HepG2 (cell line): ENCODE measurements at regions not wholly inside any gene's neighbourhood (a gene's known extent, or its start where the extent isn't known, plus 50 kb on each side); places are given as distances from the start of the nearest gene placed in this dataset.
A peak's percentile ranks its signal among the peaks of the same experiment; 100 is the strongest.
"Not testable (repeated sequence)": the region's sequence is repeated elsewhere in the genome, so short reads cannot be mapped to it uniquely, and the experiment has no call there.

ENCODE experiments used
- ATAC-seq: fragments of 200-7000 bp; cut with Tn5 transposase; 3 replicates; pipeline ENCODE4 v1.9.1; 2020; ENCODE audit warnings: mild to moderate bottlenecking, moderate library complexity
- BruUV-seq: library from RNA; stranded (reverse); fragments of 400-500 nt; replicated peaks from 2 replicates; lab custom pipeline; 2021; lab: Mats Ljungman, UMichigan
- CTCF ChIA-PET: fragments of 300-600 bp; formaldehyde crosslinking; extraction: SDS; loops from one replicate; lab custom pipeline; 2021; ENCODE audit warnings: low total read pairs, inconsistent platforms, low intra/inter-chr PET ratio; lab: Yijun Ruan, JAX
- POLR2A ChIA-PET: fragments of 350-600 bp; sonication (Branson Sonifier 250); formaldehyde crosslinking; loops from one replicate; lab custom pipeline; 2020; ENCODE audit warnings: antibody characterized with exemption, inconsistent platforms; lab: Yijun Ruan, JAX
- DNase-seq: peaks from one replicate; pipeline ENCODE4 v3.0.0-alpha.2; 2015; ENCODE audit warnings: low spot score
- FAIRE-seq: peaks from 3 replicates; lab custom pipeline; 2011; peaks lifted over from hg19 to GRCh38; lab: Jason Lieb, UNC
- H2AFZ ChIP-seq: one replicate; pipeline ENCODE4 v1.6.1; 2011; ENCODE audit warnings: low read length, inconsistent platforms
- H3K27ac ChIP-seq: fragments of 300-600 bp; 3 replicates; pipeline ENCODE4 v1.8.0; 2011; ENCODE audit warnings: mixed run types, mild to moderate bottlenecking, mixed read lengths, low read length, inconsistent platforms; ENCODE audit not compliant: insufficient read depth; ENCODE audit errors: extremely low read length
- H3K27me3 ChIP-seq, 2 experiments: fragments of 200-600 bp in 1 of 2; 2 replicates in 1 of 2; 3 replicates in 1 of 2; pipeline versions ENCODE4 v1.6.0 to v1.8.0; 2011; ENCODE audit warnings: low read length in 2 of 2, mild to moderate bottlenecking in 2 of 2, moderate library complexity in 2 of 2, inconsistent platforms in 1 of 2; ENCODE audit not compliant: insufficient read depth in 2 of 2, control insufficient read depth in 1 of 2
- H3K36me3 ChIP-seq, 2 experiments: fragments of 200-600 bp in 1 of 2; replicated peaks in 1 of 2; 2 replicates in 1 of 2; 3 replicates in 1 of 2; pipeline versions ENCODE4 v1.5.1 to v1.8.0; 2011; ENCODE audit warnings: low read length in 2 of 2, inconsistent platforms in 1 of 2; ENCODE audit not compliant: insufficient read depth in 2 of 2, control insufficient read depth in 1 of 2
- H3K4me1 ChIP-seq: 2 replicates; pipeline ENCODE4 v1.5.1; 2012; ENCODE audit warnings: low read length, inconsistent platforms; ENCODE audit not compliant: insufficient read depth
- H3K4me2 ChIP-seq: 2 replicates; pipeline ENCODE4 v1.6.0; 2011; ENCODE audit warnings: low read depth, low read length, inconsistent platforms
- H3K4me3 ChIP-seq, 3 experiments: fragments of 200-600 bp in 1 of 3; sonication (generic), shearing (Covaris generic) in 1 of 3; replicated peaks in 1 of 3; 2 replicates each; pipeline ENCODE4 v1.5.1; 2011 to 2016; ENCODE audit warnings: low read length in 3 of 3, inconsistent platforms in 2 of 3, low read depth in 2 of 3, mild to moderate bottlenecking in 2 of 3, control low read depth in 1 of 3, mixed read lengths in 1 of 3; ENCODE audit not compliant: insufficient read depth in 1 of 3
- H3K79me2 ChIP-seq: one replicate; pipeline ENCODE4 v1.6.1; 2011; ENCODE audit warnings: low read length, inconsistent platforms; ENCODE audit not compliant: insufficient read depth
- H3K9ac ChIP-seq: 2 replicates; pipeline ENCODE4 v1.6.0; 2011; ENCODE audit warnings: mild to moderate bottlenecking, low read depth, low read length, inconsistent platforms; ENCODE audit not compliant: insufficient read depth
- H3K9me3 ChIP-seq: 2 replicates; pipeline ENCODE4 v1.5.1; 2012; ENCODE audit warnings: mild to moderate bottlenecking, low read length
- H4K20me1 ChIP-seq: 2 replicates; pipeline ENCODE4 v1.6.0; 2011; ENCODE audit warnings: inconsistent platforms, mild to moderate bottlenecking, low read length, moderate library complexity; ENCODE audit not compliant: insufficient read depth
- ATF7 ChIP-seq, 2 experiments: fragments of 450-650 bp in 1 of 2; sonication (generic) in 1 of 2; formaldehyde crosslinking in 1 of 2; IDR thresholded peaks; 2 replicates each; pipeline versions ENCODE4 v1.4.0 to v1.6.1; 2016 to 2020; ENCODE audit warnings: antibody characterized with exemption in 1 of 2, mild to moderate bottlenecking in 1 of 2, missing genetic modification reagents in 1 of 2
- CREB1 ChIP-seq, 2 experiments: fragments of 450-650 bp in 1 of 2; IDR thresholded peaks; 2 replicates each; pipeline ENCODE4 v1.6.1; 2016 to 2017; ENCODE audit warnings: control low read depth in 1 of 2, mild to moderate bottlenecking in 1 of 2, missing compliant biosample characterization in 1 of 2, missing genetic modification characterization in 1 of 2
- WGBS: methylation state at CpG from one replicate; pipeline ENCODE4 v1.1.6; 2017; ENCODE audit warnings: low lambda C conversion rate; 5-methylcytosine and 5-hydroxymethylcytosine counted together
- in situ Hi-C: cut with HindIII; loops from 2 replicates; pipeline ENCODE4 v1.10.0; 2017; ENCODE audit warnings: low pct_unique_long_range_greater_than_20kb; ENCODE audit not compliant: extremely low pct_ligation_motif_present
- intact Hi-C: fragments of 100-400 bp; cut with micrococcal nuclease; formaldehyde crosslinking; loops from one replicate; pipeline ENCODE4 v1.10.0; 2022; ENCODE audit not compliant: unreplicated experiment

GRCh38 chr16:34609435-34609834 is 1150.0 kb downstream of the TP53TG3F start:
- H3K36me3 ChIP-seq; H3K9me3 ChIP-seq; ATAC-seq; CTCF ChIA-PET; H3K4me3 ChIP-seq; DNase-seq; FAIRE-seq; H3K9ac ChIP-seq; intact Hi-C loops; H3K4me1 ChIP-seq; in situ Hi-C loops; POLR2A ChIA-PET; H3K4me2 ChIP-seq; BruUV-seq; H3K27ac ChIP-seq; H4K20me1 ChIP-seq; H3K27me3 ChIP-seq; H3K79me2 ChIP-seq; H2AFZ ChIP-seq; TF ChIP-seq CREB1, ATF7 (CRISPR knock-in tag; IDR thresholded peaks at IDR 0.05): not testable (repeated sequence)
- TF ChIP-seq CREB1 (IDR thresholded peaks at IDR 0.05) (peak; percentile 56), ATF7 (IDR thresholded peaks at IDR 0.05) (peak; percentile 97)
- 6% methylated on average over 16 of the region's 16 CpGs for WGBS
